ENCODE measurements at regions not wholly inside any gene's neighbourhood (a gene's known extent, or its start where the extent isn't known, plus 50 kb on each side); places are given as distances from the start of the nearest gene placed in this dataset.

- no peak for DNase-seq
These were observed 52.8 kb upstream of the DHX15 start for GRCh38 chr4:24637173-24637572.

DNA sequence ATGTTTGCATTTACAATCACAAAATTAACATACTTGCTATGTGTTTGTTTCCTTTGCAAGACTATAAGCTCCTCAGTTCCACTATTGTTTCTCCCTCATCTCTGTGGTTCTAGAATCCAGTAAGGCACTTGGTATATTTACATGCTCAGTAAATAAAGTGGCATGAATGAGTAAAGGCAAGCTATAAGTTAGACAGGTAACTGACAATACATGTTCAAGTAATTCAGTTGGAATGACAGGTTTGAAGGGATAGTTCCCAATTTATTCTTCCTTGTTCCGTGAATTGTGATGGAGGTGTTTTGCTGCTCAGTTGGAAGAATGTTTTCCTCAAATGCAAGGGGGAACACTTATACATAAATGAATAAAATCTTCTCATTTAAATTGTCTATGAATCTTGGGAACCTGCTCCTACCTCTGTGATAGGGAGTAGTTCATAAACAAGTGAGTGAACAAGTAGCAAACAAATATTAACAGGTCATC, 54.1 kb upstream of the DHX15 start:
- no peak for DNase-seq

DNA sequence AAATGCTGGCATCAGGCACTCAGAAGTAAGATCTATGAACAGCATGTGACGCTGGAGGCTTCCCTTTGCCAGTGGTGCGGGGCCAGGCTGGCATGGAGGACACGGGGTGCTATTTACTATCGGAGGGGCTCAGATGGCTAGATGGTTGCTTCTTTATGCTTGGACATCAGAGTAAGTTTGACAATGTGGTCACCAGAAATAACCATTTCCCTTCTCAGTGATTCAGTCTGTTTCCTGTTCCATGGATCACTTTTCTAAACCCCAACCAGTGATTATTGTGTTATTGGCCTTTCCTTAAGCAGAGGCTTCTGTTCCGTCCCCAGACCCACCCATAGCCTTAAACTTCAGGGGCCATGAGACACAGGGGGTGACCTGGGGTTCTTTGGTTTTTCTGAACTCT, 55.4 kb upstream of the DHX15 start:
- no peak for DNase-seq

- no peak for DNase-seq
These were observed 56.0 kb upstream of the DHX15 start for GRCh38 chr4:24640366-24640765.

- DNase-seq = peak; percentile 28
These were observed 58.7 kb upstream of the DHX15 start for GRCh38 chr4:24642981-24643547.

GRCh38 chr4:24643774-24644520, 59.6 kb upstream of the DHX15 start:
- DNase-seq = no peak

DNA sequence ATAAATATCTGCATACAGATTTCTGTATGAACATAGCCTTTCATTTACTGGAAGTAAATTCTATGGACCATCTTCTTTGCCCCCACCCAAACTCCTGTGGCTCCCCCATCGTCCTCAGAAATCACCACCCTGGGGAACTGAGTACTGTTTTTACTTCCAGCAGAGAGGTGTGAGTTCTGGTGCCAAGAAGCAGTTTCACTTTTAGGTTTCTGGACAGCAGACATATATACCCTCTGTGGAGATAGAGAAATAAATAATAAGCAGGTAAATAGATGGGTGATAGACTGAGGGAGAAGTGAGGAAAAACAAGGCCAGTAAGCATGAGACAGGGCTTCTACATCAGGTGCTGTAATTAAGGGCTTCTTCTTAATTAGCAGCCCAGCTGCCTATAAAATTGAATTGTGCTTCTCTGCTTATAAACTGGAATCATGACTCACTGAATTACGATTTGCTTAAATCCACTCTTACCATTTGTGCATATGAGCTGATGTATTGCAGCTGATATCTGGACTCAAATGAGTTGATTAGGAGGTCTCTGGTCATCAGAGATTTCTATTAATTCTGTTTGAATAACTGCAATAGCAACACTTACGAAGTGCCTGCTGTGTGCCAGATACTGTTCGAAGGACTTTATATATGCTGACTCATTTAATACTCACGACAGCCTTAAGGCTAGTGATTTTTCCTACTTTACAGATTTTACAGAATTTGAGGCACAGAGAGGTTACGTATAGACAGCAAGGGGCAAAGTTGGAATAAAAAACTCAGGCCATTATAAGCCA, 60.8 kb upstream of the DHX15 start:
- DNase-seq = no peak

DNA sequence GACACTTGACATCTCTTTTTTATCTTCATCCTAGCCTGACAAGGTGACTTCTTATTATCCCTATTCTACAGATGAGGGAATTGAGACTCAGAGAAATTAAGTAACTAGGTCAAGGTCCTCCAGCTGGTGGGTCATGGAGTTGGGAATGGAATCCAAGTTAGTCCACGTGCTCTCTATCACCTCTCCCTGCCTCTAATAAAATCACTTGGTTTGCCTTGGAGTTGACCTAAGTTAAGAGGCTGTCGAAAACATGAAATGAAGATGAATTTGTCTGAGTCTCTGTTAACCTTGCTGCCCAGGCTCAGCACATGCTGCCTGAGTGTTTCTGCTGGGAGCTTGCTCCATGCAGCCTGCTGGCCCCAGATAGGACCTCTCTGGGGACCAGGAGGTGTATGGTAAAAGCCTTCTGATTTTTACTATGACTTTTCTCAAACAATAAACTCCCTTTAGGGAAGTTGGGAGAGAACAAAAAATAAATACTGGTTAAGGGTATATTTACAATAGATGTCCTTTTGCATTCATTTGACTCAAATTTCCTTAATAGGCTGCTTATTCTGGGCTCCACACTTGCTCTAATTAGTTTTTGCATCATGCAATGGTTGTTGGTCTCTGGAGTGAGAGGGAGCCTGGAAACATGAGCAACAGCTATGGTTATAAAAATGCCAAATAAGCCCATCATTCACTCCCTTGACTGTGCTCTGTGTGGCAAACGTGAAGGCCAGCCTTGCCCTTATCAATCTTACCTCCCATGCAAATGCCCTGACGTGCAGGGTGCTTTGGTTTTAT, 61.6 kb upstream of the DHX15 start:
- no peak for DNase-seq

DNA sequence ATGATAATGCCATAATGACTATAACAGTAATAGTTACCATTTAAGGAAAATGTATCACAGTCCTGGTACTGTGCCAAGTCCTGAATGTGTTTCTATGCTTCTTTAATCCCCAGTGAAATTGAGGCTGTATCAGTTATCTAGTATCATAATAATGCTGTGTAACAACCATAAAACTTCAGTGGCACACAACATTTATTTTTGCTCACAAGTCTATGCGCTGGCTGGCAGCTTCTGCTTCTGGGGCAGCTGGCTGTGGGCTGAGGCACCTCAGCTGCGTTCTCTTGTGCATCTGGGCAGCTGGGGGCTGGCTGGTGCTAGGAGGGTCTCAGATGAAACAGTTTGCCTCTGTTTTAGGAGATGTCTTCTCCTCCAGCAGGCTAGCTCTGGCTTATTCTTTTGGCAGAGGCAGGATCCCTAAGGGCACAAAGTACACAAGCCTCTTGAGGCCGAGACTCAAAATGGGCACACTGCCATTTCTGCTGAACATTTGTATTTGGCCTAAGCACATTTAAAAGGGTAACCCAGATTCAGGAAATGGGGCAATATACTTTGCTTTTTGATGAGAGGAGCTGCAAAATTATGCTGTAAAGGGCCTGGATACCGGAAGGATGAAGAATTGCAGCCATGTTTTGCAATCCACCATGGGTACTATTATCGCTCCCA, 62.6 kb upstream of the DHX15 start:
- no peak for DNase-seq

DNA sequence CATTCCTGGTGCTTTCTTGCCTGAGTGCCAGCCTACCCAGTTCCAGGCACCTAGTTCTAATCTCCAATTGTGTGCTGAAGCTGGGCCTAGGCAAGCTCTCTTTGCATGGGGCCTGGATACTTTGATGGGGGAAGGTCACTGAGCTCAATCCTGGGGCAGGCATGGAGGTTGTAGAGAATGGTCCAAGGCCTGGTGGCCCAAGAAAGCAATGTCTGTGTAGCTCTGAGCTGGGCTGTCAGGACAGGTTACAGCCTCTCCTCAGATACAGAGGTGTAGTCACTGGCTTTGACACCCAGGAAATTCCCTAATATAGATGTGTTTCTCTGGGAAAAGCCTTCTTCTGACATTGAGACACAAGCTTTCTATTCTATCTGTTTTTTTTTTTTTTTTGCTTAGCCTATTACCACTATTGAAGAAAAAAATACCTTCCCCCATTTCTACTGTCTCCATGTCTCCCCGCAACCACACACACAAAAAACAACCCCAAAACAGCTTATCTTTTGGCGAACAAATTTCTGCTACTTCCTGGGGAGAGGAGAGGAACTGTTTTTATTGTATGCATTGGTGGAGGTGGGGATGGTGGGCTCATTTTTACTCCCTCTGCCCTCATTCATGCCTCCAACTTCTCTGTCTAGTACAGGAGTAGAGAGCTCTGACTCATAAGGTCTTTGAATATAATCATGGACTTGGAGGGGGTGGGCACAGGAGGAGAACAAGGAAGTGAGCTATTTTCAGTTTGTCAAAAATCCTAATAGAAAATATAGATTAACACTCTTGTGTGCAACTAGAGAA, 66.7 kb upstream of the DHX15 start:
- no peak for DNase-seq

DNA sequence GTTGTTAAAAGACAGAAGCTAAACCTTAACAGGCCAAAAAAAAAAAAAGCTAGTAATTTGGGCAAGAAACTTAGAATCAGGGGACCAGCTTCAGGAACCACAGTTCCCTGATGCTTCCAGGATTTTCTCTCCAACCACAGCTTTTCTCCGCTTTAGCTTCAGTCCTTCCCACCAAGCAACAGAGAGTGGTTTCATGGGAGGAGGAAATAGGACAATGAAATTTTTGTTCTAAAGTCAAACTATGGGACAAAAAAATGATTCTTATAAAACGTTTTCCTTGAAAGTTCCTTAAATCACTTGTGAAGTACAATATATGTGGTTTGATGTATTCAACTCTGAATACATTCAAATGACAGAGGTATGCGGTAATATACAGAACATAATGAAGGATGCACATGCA, 71.0 kb upstream of the DHX15 start:
- DNase-seq = no peak

DNA sequence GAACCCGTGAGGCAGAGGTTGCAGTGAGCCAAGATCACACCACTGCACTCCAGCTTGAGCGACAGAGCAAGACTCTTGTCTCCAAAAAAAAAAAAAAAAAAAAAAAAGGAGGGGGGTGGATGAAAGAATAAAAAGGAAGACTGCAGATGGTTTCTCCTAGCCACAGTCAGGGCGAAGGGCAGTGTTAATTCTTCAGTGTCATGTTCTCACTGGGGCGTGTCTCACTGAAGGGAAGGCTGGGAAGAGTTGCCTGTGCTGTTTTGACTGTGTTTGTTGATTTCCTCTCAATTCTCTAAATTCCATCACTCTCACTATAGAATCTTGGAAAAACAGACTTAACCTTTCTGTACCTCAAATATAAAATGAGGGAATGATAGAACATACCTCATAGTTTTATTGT, 71.6 kb upstream of the DHX15 start:
- no peak for DNase-seq

DNA sequence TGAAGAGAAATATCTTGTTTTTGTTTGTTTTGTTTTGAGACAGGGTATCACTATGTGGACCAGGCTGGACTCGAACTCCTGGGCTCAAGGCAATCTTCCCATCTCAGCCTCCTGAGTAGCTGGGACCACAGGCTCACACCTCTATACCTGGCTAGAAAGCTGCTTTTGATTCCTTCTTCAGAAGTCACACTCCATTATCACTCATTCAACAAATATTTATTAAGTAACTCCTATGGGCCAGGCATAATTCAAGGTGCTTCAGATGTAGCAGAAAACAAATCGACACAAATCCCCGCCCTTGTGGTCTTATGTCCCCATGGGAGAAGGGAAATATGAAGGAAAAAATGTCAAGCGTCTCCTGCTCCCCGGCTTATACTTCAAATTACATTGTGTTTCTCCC, 72.6 kb upstream of the DHX15 start:
- DNase-seq = no peak

DNA sequence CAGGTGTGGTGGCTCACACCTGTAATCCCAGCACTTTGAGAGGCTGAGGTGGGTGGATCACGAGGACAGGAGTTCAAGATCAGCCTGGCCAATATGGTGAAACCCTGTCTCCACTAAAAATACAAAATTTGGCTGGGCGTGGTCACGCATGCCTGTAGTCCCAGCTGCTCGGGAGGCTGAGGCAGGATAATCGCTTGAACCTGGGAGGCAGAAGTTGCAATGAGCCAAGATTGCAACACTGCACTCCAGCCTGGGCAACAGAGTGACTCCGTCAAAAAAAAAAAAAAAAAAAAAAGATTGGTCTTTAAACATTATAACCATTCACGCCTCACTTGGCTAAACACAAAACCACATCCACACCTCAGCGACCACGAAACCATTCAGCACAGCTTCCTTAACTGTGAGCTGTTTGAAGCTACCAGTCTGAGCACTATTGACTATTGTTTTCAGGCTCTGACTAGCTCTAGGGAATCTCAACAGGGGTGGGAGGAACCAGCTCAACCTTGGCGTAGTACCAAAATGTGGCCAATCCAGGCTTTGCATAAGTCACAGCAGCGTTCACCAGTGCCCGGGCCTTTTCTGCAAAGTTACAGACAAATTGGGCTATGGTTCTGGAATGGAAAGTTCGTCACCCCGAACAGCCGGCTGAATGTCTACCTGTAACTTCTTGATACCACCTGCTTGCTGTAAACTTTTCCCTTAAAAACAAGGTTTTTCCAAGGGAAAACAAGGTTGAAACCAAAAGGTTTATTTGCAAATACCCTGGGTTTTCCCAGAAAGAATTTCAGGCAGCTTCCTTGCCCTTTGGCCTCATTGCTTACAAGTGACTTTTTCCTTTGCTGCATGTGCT, 73.6 kb upstream of the DHX15 start:
- DNase-seq = no peak

GRCh38 chr4:24659241-24659961, 75.0 kb upstream of the DHX15 start:
- DNase-seq = no peak

DNA sequence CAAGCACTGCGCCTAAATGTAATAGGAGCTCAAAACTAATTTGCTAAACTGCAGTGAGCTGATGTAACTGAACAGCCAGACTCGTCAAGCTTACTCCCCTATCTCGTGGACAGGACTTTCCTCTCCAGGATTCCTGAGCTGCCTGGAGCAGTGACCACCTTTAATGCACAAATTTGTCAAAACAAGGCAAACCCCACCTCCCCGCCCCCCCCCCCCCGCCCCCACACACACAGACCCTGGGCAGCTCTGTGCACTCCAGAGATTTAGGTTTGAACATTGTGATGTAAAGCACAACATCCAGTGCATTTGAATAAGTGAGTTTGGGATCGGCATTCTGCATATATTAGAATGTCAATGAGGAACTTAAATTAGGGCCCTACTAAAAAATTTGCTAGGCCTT, 77.7 kb upstream of the DHX15 start:
- no peak for DNase-seq

- DNase-seq = no peak
These were observed 78.2 kb upstream of the DHX15 start for GRCh38 chr4:24662542-24662941.

GRCh38 chr4:24664956-24665355, 80.6 kb upstream of the DHX15 start:
- no peak for DNase-seq

DNA sequence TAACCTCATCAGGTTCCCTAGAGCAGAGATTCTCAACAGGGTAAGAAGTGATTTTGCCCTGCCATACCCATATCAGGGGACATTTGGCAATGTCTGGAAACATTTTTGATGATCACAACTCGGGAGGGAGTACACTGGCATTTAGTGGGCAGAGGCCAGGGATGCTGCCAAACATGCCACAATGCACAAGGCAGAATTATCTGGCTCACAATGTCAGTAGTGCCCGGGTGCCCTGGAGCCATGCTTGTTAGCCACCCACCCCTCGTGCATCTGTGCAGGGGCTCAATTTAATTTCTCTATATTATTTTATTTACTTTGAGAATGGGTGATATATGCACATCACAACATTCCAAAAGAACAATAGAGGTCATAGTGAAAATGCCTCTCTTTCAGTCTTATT, 82.0 kb upstream of the DHX15 start:
- no peak for DNase-seq

- DNase-seq = no peak
These were observed 82.6 kb upstream of the DHX15 start for GRCh38 chr4:24666816-24667477.

All from retina (tissue), 1 donor.